Osteoblast (primary cell): ENCODE measurements at regions not wholly inside any gene's neighbourhood (a gene's known extent, or its start where the extent isn't known, plus 50 kb on each side); places are given as distances from the start of the nearest gene placed in this dataset.

Experiments
- DNase-seq: peaks from one replicate; pipeline ENCODE4 v3.0.0; 2011; ENCODE audit warnings: low spot score, mixed read lengths; ENCODE audit not compliant: insufficient read length; ENCODE audit errors: missing footprints
- H2AFZ ChIP-seq: 2 replicates; pipeline ENCODE4 v1.6.0; 2011; ENCODE audit warnings: mild to moderate bottlenecking, low read length
- H3K27ac ChIP-seq: 2 replicates; pipeline ENCODE4 v1.5.1; 2011; ENCODE audit warnings: mild to moderate bottlenecking, low read depth, low read length, moderate library complexity
- H3K27me3 ChIP-seq: 2 replicates; pipeline ENCODE4 v1.6.0; 2012; ENCODE audit warnings: mild to moderate bottlenecking, control low read depth, inconsistent platforms, low read length, moderate library complexity; ENCODE audit not compliant: insufficient read depth
- H3K36me3 ChIP-seq: 2 replicates; pipeline ENCODE4 v1.5.1; 2011; ENCODE audit warnings: mild to moderate bottlenecking, low read length, control low read depth, moderate library complexity; ENCODE audit not compliant: insufficient read depth
- H3K4me1 ChIP-seq: 2 replicates; pipeline ENCODE4 v1.5.1; 2011; ENCODE audit warnings: mild to moderate bottlenecking, low read length, control low read depth, moderate library complexity; ENCODE audit not compliant: insufficient read depth
- H3K4me2 ChIP-seq: 2 replicates; pipeline ENCODE4 v1.6.0; 2011; ENCODE audit warnings: mild to moderate bottlenecking, low read length; ENCODE audit not compliant: insufficient read depth
- H3K4me3 ChIP-seq: fragments of 200-600 bp; sonication (generic); 3 replicates; pipeline ENCODE4 v1.5.1; 2012; ENCODE audit warnings: mild to moderate bottlenecking, low read length, inconsistent platforms; ENCODE audit not compliant: insufficient read depth
- H3K79me2 ChIP-seq: 2 replicates; pipeline ENCODE4 v1.6.0; 2012; ENCODE audit warnings: mild to moderate bottlenecking, low read length, control low read depth, inconsistent platforms; ENCODE audit not compliant: insufficient read depth
- H3K9me3 ChIP-seq: 2 replicates; pipeline ENCODE4 v1.5.1; 2011; ENCODE audit warnings: low read depth, low read length, control low read depth
- H4K20me1 ChIP-seq: 2 replicates; pipeline ENCODE4 v1.6.0; 2012; ENCODE audit warnings: mild to moderate bottlenecking, low read length, control low read depth; ENCODE audit not compliant: insufficient read depth
- TF ChIP-seq, protein P1 (sequence below): IDR thresholded peaks from 2 replicates; pipeline ENCODE4 v1.5.1; 2011; ENCODE audit warnings: mild to moderate bottlenecking, low read depth, low read length, moderate library complexity; ENCODE audit errors: extremely low read depth

DNA sequence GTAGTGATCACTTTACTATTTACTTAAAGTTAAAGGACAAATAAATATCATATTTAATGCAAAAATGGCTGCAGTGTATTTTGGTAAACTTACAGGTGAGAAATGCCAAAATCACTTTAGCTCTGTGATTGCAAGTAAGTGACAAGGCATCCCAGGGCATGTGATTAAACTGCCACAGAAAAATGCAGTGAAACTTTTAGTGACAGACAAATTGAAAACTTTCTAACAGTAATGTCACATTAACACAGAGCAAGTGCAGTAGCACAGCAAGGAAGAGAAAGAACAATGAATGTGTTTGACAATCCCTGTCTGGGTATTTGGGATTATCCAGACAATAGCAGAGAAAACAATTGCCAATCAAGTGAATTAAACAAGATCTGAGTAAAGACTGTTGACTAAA, 606.8 kb downstream of the SLCO4C1 start:
- Histone ChIP-seq H3K4me3 (no peak overlapping the region), H3K79me2 (no peaks in the 10 kb centered on the region), H3K36me3 (no peaks in the 10 kb centered on the region), H3K27me3 (no peaks in the 10 kb centered on the region), H3K27ac (no peak overlapping the region), H2AFZ (no peak overlapping the region), H3K9me3 (no peaks in the 10 kb centered on the region), H3K4me1 (no peaks in the 10 kb centered on the region), H4K20me1 (no peaks in the 10 kb centered on the region), H3K4me2 (no peak overlapping the region)
- TF ChIP-seq, protein P1, sequence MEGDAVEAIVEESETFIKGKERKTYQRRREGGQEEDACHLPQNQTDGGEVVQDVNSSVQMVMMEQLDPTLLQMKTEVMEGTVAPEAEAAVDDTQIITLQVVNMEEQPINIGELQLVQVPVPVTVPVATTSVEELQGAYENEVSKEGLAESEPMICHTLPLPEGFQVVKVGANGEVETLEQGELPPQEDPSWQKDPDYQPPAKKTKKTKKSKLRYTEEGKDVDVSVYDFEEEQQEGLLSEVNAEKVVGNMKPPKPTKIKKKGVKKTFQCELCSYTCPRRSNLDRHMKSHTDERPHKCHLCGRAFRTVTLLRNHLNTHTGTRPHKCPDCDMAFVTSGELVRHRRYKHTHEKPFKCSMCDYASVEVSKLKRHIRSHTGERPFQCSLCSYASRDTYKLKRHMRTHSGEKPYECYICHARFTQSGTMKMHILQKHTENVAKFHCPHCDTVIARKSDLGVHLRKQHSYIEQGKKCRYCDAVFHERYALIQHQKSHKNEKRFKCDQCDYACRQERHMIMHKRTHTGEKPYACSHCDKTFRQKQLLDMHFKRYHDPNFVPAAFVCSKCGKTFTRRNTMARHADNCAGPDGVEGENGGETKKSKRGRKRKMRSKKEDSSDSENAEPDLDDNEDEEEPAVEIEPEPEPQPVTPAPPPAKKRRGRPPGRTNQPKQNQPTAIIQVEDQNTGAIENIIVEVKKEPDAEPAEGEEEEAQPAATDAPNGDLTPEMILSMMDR: no peak
- no peak for DNase-seq

DNA sequence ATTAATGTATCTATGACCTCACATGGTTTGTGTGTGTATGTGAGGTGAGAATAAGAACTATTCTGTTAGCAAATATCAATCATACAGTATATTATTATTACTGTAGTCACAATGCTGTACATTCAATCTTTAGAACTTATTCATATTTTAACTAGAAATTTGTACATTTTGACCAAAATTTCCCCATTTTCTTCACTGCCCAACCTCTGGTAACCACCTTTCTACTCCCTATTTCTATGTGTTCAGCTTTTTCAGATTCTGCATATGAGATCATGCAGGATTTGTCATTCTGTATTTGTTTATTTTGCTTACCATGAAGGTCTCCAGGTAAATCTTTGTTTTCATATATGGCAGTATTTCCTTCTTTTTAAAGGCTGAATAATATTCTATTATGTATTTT, 607.9 kb downstream of the SLCO4C1 start:
- TF ChIP-seq, protein P1: no peak
- H3K27ac ChIP-seq: no peak overlapping the region
- no peaks in the 10 kb centered on the region for H3K9me3 ChIP-seq

GRCh38 chr5:101687349-101687985, 608.6 kb downstream of the SLCO4C1 start:
- H3K9me3 ChIP-seq: no peaks in the 10 kb centered on the region
- no peak overlapping the region for H3K27ac ChIP-seq
- peak; percentile 50 for DNase-seq
- no peaks in the 10 kb centered on the region for H4K20me1 ChIP-seq
- H3K4me2 ChIP-seq: no peak overlapping the region
- H3K79me2 ChIP-seq: no peaks in the 10 kb centered on the region
- H3K27me3 ChIP-seq: no peaks in the 10 kb centered on the region
- H2AFZ ChIP-seq: no peak overlapping the region
- no peak overlapping the region for H3K4me3 ChIP-seq
- H3K36me3 ChIP-seq: no peaks in the 10 kb centered on the region
- no peaks in the 10 kb centered on the region for H3K4me1 ChIP-seq
- TF ChIP-seq, protein P1: no peak

More for the DNA sequence above, 607.9 kb downstream of the SLCO4C1 start:
- no peak for DNase-seq
- Histone ChIP-seq H3K4me2 (no peak overlapping the region), H3K79me2 (no peaks in the 10 kb centered on the region), H3K36me3 (no peaks in the 10 kb centered on the region), H3K27me3 (no peaks in the 10 kb centered on the region), H3K4me3 (no peak overlapping the region), H3K4me1 (no peaks in the 10 kb centered on the region), H2AFZ (no peak overlapping the region), H4K20me1 (no peaks in the 10 kb centered on the region)

GRCh38 chr5:101686536-101687157, 609.4 kb downstream of the SLCO4C1 start:
- no peak overlapping the region for H3K4me3 ChIP-seq
- no peaks in the 10 kb centered on the region for H3K4me1 ChIP-seq
- DNase-seq: no peak
- no peak overlapping the region for H3K27ac ChIP-seq
- no peaks in the 10 kb centered on the region for H3K27me3 ChIP-seq
- H3K36me3 ChIP-seq: no peaks in the 10 kb centered on the region
- H4K20me1 ChIP-seq: no peaks in the 10 kb centered on the region
- no peaks in the 10 kb centered on the region for H3K79me2 ChIP-seq
- no peak overlapping the region for H3K4me2 ChIP-seq
- TF ChIP-seq, protein P1: no peak
- no peaks in the 10 kb centered on the region for H3K9me3 ChIP-seq
- H2AFZ ChIP-seq: no peak overlapping the region
